Astrocyte of the spinal cord (primary cell): ENCODE measurements at regions not wholly inside any gene's neighbourhood (a gene's known extent, or its start where the extent isn't known, plus 50 kb on each side); places are given as distances from the start of the nearest gene placed in this dataset.

ENCODE experiments used
- DNase-seq: peaks from one replicate; pipeline ENCODE4 v3.0.0; 2011; ENCODE audit warnings: low read depth, low spot score
- H3K4me3 ChIP-seq: 2 replicates; pipeline ENCODE4 v1.5.1; 2011; ENCODE audit warnings: low read depth, mild to moderate bottlenecking, low read length, moderate library complexity
- in situ Hi-C: cut with HindIII; loops from 2 replicates; pipeline ENCODE4 v1.10.0; 2017; ENCODE audit warnings: low sequenced_read_pairs
- TF ChIP-seq, protein P1 (sequence below): IDR thresholded peaks from 2 replicates; pipeline ENCODE4 v1.5.1; 2012; ENCODE audit warnings: low read depth, mild to moderate bottlenecking, low read length, inconsistent platforms

- no peak for DNase-seq
- no peak overlapping the region for H3K4me3 ChIP-seq
- TF ChIP-seq, protein P1, sequence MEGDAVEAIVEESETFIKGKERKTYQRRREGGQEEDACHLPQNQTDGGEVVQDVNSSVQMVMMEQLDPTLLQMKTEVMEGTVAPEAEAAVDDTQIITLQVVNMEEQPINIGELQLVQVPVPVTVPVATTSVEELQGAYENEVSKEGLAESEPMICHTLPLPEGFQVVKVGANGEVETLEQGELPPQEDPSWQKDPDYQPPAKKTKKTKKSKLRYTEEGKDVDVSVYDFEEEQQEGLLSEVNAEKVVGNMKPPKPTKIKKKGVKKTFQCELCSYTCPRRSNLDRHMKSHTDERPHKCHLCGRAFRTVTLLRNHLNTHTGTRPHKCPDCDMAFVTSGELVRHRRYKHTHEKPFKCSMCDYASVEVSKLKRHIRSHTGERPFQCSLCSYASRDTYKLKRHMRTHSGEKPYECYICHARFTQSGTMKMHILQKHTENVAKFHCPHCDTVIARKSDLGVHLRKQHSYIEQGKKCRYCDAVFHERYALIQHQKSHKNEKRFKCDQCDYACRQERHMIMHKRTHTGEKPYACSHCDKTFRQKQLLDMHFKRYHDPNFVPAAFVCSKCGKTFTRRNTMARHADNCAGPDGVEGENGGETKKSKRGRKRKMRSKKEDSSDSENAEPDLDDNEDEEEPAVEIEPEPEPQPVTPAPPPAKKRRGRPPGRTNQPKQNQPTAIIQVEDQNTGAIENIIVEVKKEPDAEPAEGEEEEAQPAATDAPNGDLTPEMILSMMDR, result no peak
- in situ Hi-C loops, result no loop called here
Observed at GRCh38 chr3:43926055-43926454, 235.3 kb downstream of the ABHD5 start.

DNA sequence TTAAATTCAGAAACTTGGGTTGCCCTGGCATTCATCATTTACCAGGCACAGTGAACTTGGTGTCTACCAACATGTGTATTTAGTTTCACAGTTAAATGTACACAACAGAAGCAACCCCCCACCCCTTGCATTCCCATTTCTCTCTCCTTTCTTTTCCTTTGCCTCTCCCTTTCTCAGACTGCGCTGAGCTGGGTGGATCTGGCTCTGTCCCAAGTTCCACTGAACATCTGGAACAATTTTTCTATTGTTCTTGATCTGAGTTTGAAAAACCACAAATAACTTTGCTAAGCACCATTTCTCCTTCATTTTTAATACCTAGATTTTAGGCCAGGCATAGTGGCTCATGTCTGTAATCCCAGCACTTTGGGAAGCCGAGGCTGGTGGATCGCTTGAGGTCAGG lies 242.2 kb downstream of the ABHD5 start:
- TF ChIP-seq, protein P1, result no peak
- DNase-seq, result peak; percentile 50
- in situ Hi-C loops, result no loop called here
- H3K4me3 ChIP-seq, result no peak overlapping the region

DNA sequence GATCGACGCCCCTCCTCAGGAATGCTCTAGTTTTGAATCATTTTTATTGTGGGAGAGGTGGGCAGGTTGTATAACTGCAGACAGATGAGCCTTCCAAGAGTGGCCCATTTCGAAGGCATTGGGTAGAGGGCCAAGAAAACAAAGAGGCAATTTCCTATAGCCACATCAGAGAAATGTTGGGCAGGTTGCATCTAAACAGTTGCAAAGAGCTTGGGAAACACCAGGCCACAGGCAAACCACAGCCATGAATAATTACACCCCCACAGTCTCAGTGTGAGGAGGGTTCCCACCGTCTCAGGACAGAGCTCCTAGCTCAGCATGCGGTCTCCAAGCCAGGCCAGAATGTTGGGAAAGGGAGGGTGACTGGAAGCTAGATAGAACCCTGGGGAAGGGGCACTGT lies 257.3 kb downstream of the ABHD5 start:
- in situ Hi-C loops, result no loop called here
- peak; percentile 66 for DNase-seq
- no peak overlapping the region for H3K4me3 ChIP-seq
- TF ChIP-seq, protein P1, result no peak

DNA sequence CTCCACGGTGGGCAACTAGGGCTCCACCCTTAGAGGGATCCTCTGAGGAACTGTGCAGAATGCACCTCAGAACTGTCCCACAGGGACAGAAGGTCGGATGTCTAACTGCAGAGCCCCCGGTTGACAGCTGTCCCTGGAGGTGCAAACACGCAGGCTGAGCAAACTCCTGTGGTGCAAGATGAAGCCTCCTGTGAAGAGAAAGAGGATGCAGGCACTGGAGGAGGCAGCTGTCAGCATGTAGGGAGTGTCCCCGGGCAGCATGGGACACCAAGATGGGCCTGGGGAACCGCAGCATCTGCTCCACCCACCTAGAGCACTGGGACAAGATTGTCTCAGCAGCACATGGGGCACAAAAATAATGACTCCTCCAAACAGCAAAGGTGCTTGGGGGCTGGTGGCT lies 258.9 kb downstream of the ABHD5 start:
- TF ChIP-seq, protein P1, result no peak
- H3K4me3 ChIP-seq, result no peak overlapping the region
- no peak for DNase-seq
- in situ Hi-C loops, result no loop called here

- in situ Hi-C loops, result no loop called here
- no peak for DNase-seq
- TF ChIP-seq, protein P1, result no peak
- H3K4me3 ChIP-seq, result no peak overlapping the region
Observed at GRCh38 chr3:43950775-43951174, 260.0 kb downstream of the ABHD5 start.

DNA sequence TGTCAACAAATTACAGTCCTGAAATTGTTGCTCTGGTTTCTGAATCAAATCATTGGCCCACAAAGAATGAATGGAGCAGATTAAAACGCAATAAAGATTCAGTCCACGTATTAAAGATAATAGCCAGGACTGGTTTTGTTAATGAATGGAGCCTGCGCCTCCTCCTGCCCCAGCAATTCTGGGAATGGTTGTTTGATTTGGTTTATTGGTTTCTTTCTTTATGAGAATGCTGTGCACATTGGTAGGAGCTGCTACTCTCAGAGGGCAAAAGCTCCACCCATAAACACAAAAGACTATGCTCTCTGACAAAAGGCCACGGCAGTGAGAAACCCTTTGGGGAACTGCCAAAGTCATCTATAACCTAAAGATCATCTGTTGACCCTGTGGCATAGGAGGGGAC lies 261.1 kb downstream of the ABHD5 start:
- DNase-seq, result no peak
- in situ Hi-C loops, result no loop called here

More for the DNA sequence above, 261.1 kb downstream of the ABHD5 start:
- no peak overlapping the region for H3K4me3 ChIP-seq
- TF ChIP-seq, protein P1, result no peak
